HepG2 (cell line): ENCODE measurements at regions not wholly inside any gene's neighbourhood (a gene's known extent, or its start where the extent isn't known, plus 50 kb on each side); places are given as distances from the start of the nearest gene placed in this dataset.

ENCODE experiments used
- ATAC-seq: fragments of 200-7000 bp; cut with Tn5 transposase; 3 replicates; pipeline ENCODE4 v1.9.1; 2020; ENCODE audit warnings: mild to moderate bottlenecking, moderate library complexity
- BruUV-seq: library from RNA; stranded (reverse); fragments of 400-500 nt; replicated peaks from 2 replicates; lab custom pipeline; 2021; lab: Mats Ljungman, UMichigan
- CTCF ChIA-PET: fragments of 300-600 bp; formaldehyde crosslinking; extraction: SDS; loops from one replicate; lab custom pipeline; 2021; ENCODE audit warnings: low total read pairs, inconsistent platforms, low intra/inter-chr PET ratio; lab: Yijun Ruan, JAX
- POLR2A ChIA-PET: fragments of 350-600 bp; sonication (Branson Sonifier 250); formaldehyde crosslinking; loops from one replicate; lab custom pipeline; 2020; ENCODE audit warnings: antibody characterized with exemption, inconsistent platforms; lab: Yijun Ruan, JAX
- DNase-seq: peaks from one replicate; pipeline ENCODE4 v3.0.0-alpha.2; 2015; ENCODE audit warnings: low spot score
- FAIRE-seq: peaks from 3 replicates; lab custom pipeline; 2011; peaks lifted over from hg19 to GRCh38; lab: Jason Lieb, UNC
- H2AFZ ChIP-seq: one replicate; pipeline ENCODE4 v1.6.1; 2011; ENCODE audit warnings: low read length, inconsistent platforms
- H3K27ac ChIP-seq: fragments of 300-600 bp; 3 replicates; pipeline ENCODE4 v1.8.0; 2011; ENCODE audit warnings: mixed run types, mild to moderate bottlenecking, mixed read lengths, low read length, inconsistent platforms; ENCODE audit not compliant: insufficient read depth; ENCODE audit errors: extremely low read length
- H3K27me3 ChIP-seq, 2 experiments: fragments of 200-600 bp in 1 of 2; 2 replicates in 1 of 2; 3 replicates in 1 of 2; pipeline versions ENCODE4 v1.6.0 to v1.8.0; 2011; ENCODE audit warnings: low read length in 2 of 2, mild to moderate bottlenecking in 2 of 2, moderate library complexity in 2 of 2, inconsistent platforms in 1 of 2; ENCODE audit not compliant: insufficient read depth in 2 of 2, control insufficient read depth in 1 of 2
- H3K36me3 ChIP-seq, 2 experiments: fragments of 200-600 bp in 1 of 2; replicated peaks in 1 of 2; 2 replicates in 1 of 2; 3 replicates in 1 of 2; pipeline versions ENCODE4 v1.5.1 to v1.8.0; 2011; ENCODE audit warnings: low read length in 2 of 2, inconsistent platforms in 1 of 2; ENCODE audit not compliant: insufficient read depth in 2 of 2, control insufficient read depth in 1 of 2
- H3K4me1 ChIP-seq: 2 replicates; pipeline ENCODE4 v1.5.1; 2012; ENCODE audit warnings: low read length, inconsistent platforms; ENCODE audit not compliant: insufficient read depth
- H3K4me2 ChIP-seq: 2 replicates; pipeline ENCODE4 v1.6.0; 2011; ENCODE audit warnings: low read depth, low read length, inconsistent platforms
- H3K4me3 ChIP-seq, 3 experiments: fragments of 200-600 bp in 1 of 3; sonication (generic), shearing (Covaris generic) in 1 of 3; replicated peaks in 1 of 3; 2 replicates each; pipeline ENCODE4 v1.5.1; 2011 to 2016; ENCODE audit warnings: low read length in 3 of 3, inconsistent platforms in 2 of 3, low read depth in 2 of 3, mild to moderate bottlenecking in 2 of 3, control low read depth in 1 of 3, mixed read lengths in 1 of 3; ENCODE audit not compliant: insufficient read depth in 1 of 3
- H3K79me2 ChIP-seq: one replicate; pipeline ENCODE4 v1.6.1; 2011; ENCODE audit warnings: low read length, inconsistent platforms; ENCODE audit not compliant: insufficient read depth
- H3K9ac ChIP-seq: 2 replicates; pipeline ENCODE4 v1.6.0; 2011; ENCODE audit warnings: mild to moderate bottlenecking, low read depth, low read length, inconsistent platforms; ENCODE audit not compliant: insufficient read depth
- H3K9me3 ChIP-seq: 2 replicates; pipeline ENCODE4 v1.5.1; 2012; ENCODE audit warnings: mild to moderate bottlenecking, low read length
- H4K20me1 ChIP-seq: 2 replicates; pipeline ENCODE4 v1.6.0; 2011; ENCODE audit warnings: inconsistent platforms, mild to moderate bottlenecking, low read length, moderate library complexity; ENCODE audit not compliant: insufficient read depth
- AHDC1 ChIP-seq: sonication (generic); formaldehyde crosslinking; IDR thresholded peaks from 2 replicates; pipeline ENCODE4 v1.5.1; 2020; ENCODE audit warnings: mild to moderate bottlenecking, missing genetic modification reagents, borderline replicate concordance
- CAMTA2 ChIP-seq: sonication (generic); formaldehyde crosslinking; IDR thresholded peaks from 2 replicates; pipeline ENCODE4 v1.4.0; 2020; ENCODE audit warnings: mild to moderate bottlenecking, missing genetic modification reagents, borderline replicate concordance
- CC2D1A ChIP-seq: sonication (generic); formaldehyde crosslinking; IDR thresholded peaks from 2 replicates; pipeline ENCODE4 v1.8.1; 2023; ENCODE audit warnings: mild to moderate bottlenecking, missing genetic modification reagents
- HHEX ChIP-seq: IDR thresholded peaks from 2 replicates; pipeline ENCODE4 v1.6.1; 2016; ENCODE audit warnings: control low read depth
- HMG20B ChIP-seq: conservative IDR thresholded peaks from 2 replicates; pipeline ENCODE4 v1.6.1; 2016; ENCODE audit warnings: missing genetic modification reagents, missing compliant biosample characterization
- MED13 ChIP-seq: sonication (generic); formaldehyde crosslinking; IDR thresholded peaks from 2 replicates; pipeline ENCODE4 v1.5.0; 2020; ENCODE audit warnings: missing genetic modification reagents
- SRF ChIP-seq: IDR thresholded peaks from 2 replicates; pipeline ENCODE4 v1.6.1; 2011; ENCODE audit warnings: mild to moderate bottlenecking, low read depth, low read length, moderate library complexity
- ZBTB43 ChIP-seq: sonication (generic); formaldehyde crosslinking; conservative IDR thresholded peaks from 2 replicates; pipeline ENCODE4 v1.4.0; 2020; ENCODE audit warnings: missing genetic modification reagents
- WGBS: methylation state at CpG from one replicate; pipeline ENCODE4 v1.1.6; 2017; ENCODE audit warnings: low lambda C conversion rate; 5-methylcytosine and 5-hydroxymethylcytosine counted together
- in situ Hi-C: cut with HindIII; loops from 2 replicates; pipeline ENCODE4 v1.10.0; 2017; ENCODE audit warnings: low pct_unique_long_range_greater_than_20kb; ENCODE audit not compliant: extremely low pct_ligation_motif_present
- intact Hi-C: fragments of 100-400 bp; cut with micrococcal nuclease; formaldehyde crosslinking; loops from one replicate; pipeline ENCODE4 v1.10.0; 2022; ENCODE audit not compliant: unreplicated experiment

GRCh38 chr3:67127254-67127653 lies 129.1 kb downstream of the KBTBD8 start:
- intact Hi-C loops (no loop called here), in situ Hi-C loops (no loop called here)
- Histone ChIP-seq H2AFZ (no peak overlapping the region), H3K27me3 (no peaks in the 10 kb centered on the region; a peak in 1 of 5 replicates), H3K4me2 (no peak overlapping the region), H3K79me2 (no peaks in the 10 kb centered on the region), H3K4me3 (no peak overlapping the region), H3K36me3 (no peaks in the 10 kb centered on the region), H3K9me3 (no peaks in the 10 kb centered on the region), H3K4me1 (no peaks in the 10 kb centered on the region), H4K20me1 (no peaks in the 10 kb centered on the region), H3K9ac (no peak overlapping the region), H3K27ac (no peak overlapping the region)
- WGBS, result 11% methylated on average over 3 of the region's 3 CpGs
- no peak for DNase-seq
- no peak for TF ChIP-seq CAMTA2 (CRISPR knock-in tag)
- TF ChIP-seq MED13 (CRISPR knock-in tag), result no peak
- TF ChIP-seq AHDC1 (CRISPR knock-in tag), result no peak
- no peak for TF ChIP-seq CC2D1A
- TF ChIP-seq HHEX, result no peak
- no peak for TF ChIP-seq HMG20B (CRISPR knock-in tag)
- no peak for TF ChIP-seq SRF
- no peak for TF ChIP-seq ZBTB43 (CRISPR knock-in tag)
- no peak for ATAC-seq
- ChIA-PET CTCF (no interaction called here), POLR2A (no interaction called here)
- FAIRE-seq, result no peak
- BruUV-seq, result no TSS peak
